ENCODE measurements at regions not wholly inside any gene's neighbourhood (a gene's known extent, or its start where the extent isn't known, plus 50 kb on each side); places are given as distances from the start of the nearest gene placed in this dataset.

- DNase-seq = no peak
These were observed 207.6 kb upstream of the HCCS start for GRCh38 chrX:10903523-10903922.

GRCh38 chrX:10904220-10904619, 206.9 kb upstream of the HCCS start:
- DNase-seq = no peak

DNA sequence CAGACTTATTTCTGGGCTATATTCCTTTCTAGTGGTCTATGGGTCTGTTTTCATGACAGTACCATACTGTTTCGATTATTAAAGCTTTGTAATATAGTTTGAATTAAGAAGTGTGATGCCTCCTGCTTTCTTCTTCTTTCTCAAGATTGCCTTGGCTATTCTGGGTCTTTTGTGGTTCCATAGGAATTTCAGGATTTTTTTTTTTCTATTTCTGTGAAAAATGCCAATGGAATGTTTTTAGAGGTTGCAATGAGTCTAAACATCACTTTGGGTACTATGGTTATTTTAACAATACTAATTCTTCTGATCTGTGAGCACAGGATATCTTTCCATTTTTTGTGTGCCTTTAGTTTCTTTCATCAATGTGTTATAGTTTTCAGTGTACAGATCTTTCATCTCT, 204.3 kb upstream of the HCCS start:
- DNase-seq = no peak

DNA sequence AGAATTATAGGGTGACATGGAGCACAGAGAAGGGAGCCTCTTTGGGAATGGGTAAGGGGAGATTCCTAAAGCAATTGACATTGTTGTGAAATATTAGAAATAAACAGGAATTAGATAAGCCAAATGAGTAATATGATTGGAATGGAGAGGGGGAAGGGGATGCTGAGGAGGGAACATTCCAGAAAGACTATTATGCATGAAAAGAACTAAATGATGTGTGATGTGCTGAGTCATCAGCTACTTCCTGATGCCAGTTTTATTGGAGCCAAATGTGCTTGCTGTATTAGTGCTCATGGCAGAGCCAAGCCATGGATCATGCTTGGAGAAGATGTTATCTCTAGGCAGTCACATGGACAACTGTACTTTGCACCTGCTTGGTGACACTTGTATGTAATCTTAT, 189.0 kb upstream of the HCCS start:
- no peak for DNase-seq

GRCh38 chrX:10922835-10923234, 188.3 kb upstream of the HCCS start:
- DNase-seq = no peak

GRCh38 chrX:10923466-10923865, 187.7 kb upstream of the HCCS start:
- no peak for DNase-seq

DNA sequence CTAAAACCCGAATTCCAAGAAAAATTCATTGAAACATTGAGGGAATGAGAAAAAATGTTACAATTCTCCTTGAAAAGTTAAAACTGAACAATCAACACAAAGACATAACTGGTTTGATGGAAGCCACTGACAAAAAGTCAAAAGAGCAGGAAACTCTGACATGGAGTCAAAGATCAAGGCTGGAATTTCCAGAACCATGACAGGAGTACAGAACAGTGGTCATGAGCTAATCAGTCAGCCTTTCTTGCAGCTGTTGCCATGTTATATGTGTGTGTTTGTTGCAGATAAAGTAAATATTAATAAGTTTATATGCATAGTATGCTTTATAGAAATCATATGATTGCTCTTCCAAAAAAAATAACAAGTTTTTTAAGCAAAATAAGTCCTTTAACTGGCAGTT, 184.7 kb upstream of the HCCS start:
- no peak for DNase-seq

GRCh38 chrX:10926891-10927290, 184.2 kb upstream of the HCCS start:
- DNase-seq = no peak

GRCh38 chrX:10929747-10930146, 181.4 kb upstream of the HCCS start:
- no peak for DNase-seq

DNA sequence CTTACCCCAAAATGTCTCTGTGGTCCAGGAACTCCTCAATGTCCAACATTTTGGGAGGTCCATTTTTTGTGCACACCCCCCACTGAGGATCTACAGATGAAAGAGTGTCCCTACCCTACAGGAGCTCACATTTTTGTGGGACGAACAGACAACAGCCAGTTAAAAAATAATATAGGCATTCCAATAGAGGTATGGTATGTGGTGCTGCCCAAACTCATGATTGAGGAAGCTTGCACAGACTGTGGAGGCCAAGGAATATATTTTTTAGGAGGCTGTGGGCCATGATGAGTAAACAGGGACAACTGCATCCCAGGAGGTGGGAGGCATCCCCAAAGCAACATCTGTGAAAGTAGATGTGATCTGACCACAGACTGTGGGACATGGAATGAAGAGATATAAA, 181.0 kb upstream of the HCCS start:
- no peak for DNase-seq

DNA sequence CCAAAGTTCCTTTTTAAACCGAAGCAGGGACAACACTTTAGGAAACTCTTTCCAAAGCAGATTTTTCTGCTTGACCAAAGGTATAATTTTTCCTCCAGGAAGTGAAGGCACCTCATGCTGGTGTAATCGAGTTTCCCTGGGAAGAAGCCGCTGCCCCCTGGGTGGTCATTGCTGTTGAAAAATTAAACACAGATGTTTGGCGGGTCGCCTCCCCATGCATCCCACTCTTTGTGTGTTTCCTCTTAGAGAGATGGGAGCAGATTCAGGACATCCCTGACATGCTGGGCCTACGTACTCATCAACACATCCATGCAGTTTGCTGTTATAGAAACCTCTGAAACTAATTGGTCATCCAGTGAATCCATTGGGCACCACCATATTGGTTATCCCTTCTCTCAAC, 179.2 kb upstream of the HCCS start:
- DNase-seq = no peak

DNA sequence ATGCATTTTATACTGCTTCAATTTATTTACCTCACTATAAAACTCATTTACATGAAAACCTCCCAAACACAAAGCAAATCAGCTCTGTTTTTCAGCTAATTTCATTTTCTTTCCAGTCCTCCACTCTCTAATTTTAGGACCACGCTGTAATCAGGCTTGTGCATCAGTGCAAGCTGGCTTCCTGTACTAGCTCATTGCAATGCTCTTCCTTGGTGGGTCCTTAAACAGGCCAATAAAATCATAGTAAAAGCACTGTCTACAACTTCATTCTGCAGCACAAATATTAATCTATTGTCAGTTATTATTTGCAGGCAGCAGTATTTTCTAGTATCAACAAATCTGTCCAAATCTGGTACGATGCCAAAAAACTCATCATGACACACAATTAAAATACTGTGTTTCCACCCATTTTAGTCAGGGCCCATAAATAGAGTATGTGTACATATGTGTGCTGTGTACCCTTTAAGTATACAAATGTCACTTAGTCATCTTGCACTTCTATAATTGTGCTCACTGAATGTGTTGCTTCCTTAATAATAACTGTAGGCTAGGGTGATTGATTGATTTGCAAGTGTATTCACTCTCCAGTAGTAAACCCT, 178.2 kb upstream of the HCCS start:
- DNase-seq = no peak

GRCh38 chrX:10935501-10935900, 175.6 kb upstream of the HCCS start:
- DNase-seq = no peak

GRCh38 chrX:10936976-10937375, 174.2 kb upstream of the HCCS start:
- DNase-seq = no peak

DNA sequence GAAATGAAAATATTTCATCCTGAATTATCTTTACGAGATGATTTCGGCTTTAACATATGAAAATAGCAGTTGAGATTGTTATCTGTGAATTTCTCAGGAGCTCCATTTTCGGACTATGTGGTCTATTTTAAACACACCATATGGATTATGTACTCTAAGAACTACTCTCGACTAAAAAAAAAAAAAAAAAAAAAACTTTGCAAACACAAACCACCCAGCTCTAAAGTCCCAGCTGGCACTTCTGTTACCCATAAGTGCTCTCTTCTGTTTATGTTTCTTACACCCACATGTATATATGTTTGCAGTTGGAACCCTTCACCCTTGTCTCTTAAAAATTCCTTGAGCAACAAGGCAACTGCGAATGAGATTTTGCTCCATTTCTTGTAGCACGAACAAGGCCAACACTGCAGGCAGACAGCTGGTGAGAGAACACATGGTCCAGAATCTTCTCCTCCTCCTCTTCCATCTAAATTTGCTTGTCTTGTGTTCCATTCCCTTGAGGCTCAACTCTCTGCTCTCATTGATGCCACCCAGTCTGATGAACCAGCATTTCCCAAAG, 172.7 kb upstream of the HCCS start:
- peak in 1 of 2 donors; percentile 18 for DNase-seq

DNA sequence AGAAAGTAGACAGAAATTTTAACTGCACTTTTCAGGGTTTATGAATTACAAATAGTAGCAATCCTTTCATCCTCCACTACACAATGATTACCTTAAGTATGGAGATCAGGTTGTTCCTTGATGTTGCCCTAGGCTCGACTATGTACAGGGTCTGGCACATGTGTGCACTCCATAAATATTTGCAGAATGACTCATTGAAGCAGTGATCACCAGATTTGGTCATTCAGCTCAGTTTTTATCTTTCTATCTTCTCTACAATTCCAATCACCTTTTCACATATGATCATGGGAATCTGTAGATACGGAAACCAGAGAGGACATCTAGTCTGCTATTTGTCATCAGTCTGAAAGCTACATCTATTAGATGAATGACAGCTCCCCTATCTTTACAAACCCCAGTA, 171.7 kb upstream of the HCCS start:
- no peak for DNase-seq

GRCh38 chrX:10944136-10944885, 166.8 kb upstream of the HCCS start:
- DNase-seq = no peak

DNA sequence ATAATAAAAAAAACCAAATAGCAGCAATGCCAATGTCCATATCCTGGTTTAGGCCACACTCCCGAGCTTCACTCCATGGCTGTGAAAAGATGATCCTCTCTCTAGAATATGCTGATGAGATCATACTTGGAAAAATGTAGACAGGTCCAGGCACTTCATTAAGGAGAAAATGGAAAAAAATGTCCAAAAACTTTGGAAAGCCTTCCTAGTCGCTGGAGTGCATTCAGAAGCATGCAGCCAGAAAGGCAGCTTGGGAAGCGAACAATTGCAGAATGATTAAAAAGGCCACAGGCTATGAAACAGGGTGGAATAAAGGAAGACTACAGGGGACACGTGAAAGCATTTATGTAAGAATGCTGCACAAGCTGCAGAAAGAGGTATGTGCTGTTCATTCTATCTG, 165.6 kb upstream of the HCCS start:
- DNase-seq = no peak

DNA sequence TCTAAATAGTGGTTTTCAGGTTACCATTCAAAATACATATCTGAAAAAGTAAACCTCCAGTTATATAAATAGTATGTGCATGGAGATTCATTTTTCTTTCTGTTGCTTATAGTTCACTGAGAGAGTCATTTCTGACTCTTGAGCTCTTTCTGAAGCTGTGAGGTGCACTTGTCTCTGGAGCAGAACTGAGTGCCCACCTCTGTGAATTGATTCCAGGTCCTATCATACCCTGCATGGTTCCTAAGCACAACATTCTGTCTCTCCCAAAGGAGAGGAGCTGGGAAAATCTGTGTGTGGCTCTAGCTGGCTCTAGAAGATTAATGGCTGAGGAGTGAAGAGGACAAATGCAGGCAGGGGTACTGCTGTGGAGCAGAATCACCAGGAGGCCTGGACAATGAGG, 161.6 kb upstream of the HCCS start:
- DNase-seq = no peak

DNA sequence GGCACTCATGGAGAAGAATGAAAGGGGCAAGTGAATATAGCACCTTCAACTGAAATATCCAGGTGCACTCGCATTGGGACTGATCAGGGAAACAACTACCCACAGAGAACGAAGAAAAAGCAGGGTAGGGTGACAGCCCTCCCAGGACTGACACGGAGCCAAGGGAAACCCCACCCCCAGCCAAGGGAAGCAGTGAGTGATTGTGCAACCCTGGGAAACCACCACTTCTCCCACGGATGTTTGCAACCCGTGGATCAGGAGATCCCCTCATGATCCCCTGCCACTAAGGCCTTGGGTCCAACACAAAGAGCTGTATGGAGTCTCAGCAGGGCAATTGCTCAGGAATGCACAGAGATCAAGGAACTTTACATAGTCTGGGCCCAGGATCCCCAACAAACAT, 158.5 kb upstream of the HCCS start:
- DNase-seq = no peak

- no peak for DNase-seq
These were observed 145.8 kb upstream of the HCCS start for GRCh38 chrX:10965174-10965798.

- DNase-seq = no peak
These were observed 145.1 kb upstream of the HCCS start for GRCh38 chrX:10966057-10966456.

DNA sequence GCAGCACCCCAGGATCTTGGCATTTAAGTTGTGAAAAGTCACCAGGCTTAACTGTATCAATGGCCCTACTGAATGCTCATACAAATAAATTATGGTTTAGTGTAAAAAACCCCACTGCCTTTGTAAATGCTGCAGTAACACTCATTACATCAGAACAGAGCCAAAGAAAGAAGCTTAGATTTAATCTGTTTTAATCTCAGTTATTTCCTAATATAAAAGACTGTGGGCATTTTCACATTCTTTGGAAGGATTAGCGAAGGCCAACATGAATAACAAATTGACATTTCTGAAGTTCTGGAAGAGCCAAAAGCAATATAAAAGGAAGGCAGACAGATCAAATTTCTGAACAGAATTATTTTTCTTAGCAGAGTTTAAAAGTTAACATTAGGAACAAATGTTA, 140.0 kb upstream of the HCCS start:
- no peak for DNase-seq

DNA sequence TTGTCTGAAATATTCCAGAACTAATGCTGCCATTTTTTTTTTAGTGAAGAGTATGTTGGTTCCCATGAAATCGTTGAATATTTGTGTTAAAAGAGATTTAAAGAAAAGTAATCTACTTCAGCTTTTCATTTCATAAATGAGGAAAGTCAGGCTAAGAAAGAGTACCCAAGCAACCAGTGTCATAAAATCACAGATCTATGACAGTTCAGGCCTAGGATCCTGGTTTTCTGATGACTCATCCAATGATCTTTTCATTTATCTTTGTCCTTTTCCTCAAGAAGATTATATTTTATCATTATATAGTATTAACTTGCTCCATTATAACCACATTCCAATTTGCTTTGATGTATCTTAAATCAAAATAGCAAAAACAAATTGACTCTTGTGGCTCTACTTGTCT, 139.4 kb upstream of the HCCS start:
- DNase-seq = no peak

All from hippocampal formation (tissue), 2 donors.